ENCODE measurements at regions not wholly inside any gene's neighbourhood (a gene's known extent, or its start where the extent isn't known, plus 50 kb on each side); places are given as distances from the start of the nearest gene placed in this dataset.

GRCh38 chr9:103789686-103790085 lies 304.4 kb upstream of the SMC2 start:
- DNase-seq (ENCODE audit: low spot score) = no peak

GRCh38 chr9:103798620-103799019 lies 295.5 kb upstream of the SMC2 start:
- DNase-seq (ENCODE audit: low spot score) = no peak

GRCh38 chr9:103799959-103800358 lies 294.1 kb upstream of the SMC2 start:
- no peak for DNase-seq (ENCODE audit: low spot score)

GRCh38 chr9:103802068-103802467 lies 292.0 kb upstream of the SMC2 start:
- DNase-seq (ENCODE audit: low spot score) = no peak

GRCh38 chr9:103803245-103803644 lies 290.9 kb upstream of the SMC2 start:
- no peak for DNase-seq (ENCODE audit: low spot score)

- no peak for DNase-seq (ENCODE audit: low spot score)
These were observed 289.9 kb upstream of the SMC2 start for GRCh38 chr9:103804077-103804735.

GRCh38 chr9:103809745-103810144 lies 284.4 kb upstream of the SMC2 start:
- DNase-seq (ENCODE audit: low spot score) = no peak

GRCh38 chr9:103811462-103811861 lies 282.6 kb upstream of the SMC2 start:
- no peak for DNase-seq (ENCODE audit: low spot score)

GRCh38 chr9:103816146-103816545 lies 278.0 kb upstream of the SMC2 start:
- no peak for DNase-seq (ENCODE audit: low spot score)

- DNase-seq (ENCODE audit: low spot score) = no peak
These were observed 274.2 kb upstream of the SMC2 start for GRCh38 chr9:103819936-103820335.

GRCh38 chr9:103821115-103821514 lies 273.0 kb upstream of the SMC2 start:
- DNase-seq (ENCODE audit: low spot score) = no peak

GRCh38 chr9:103837940-103838339 lies 256.2 kb upstream of the SMC2 start:
- DNase-seq (ENCODE audit: low spot score) = no peak

GRCh38 chr9:103839197-103839596 lies 254.9 kb upstream of the SMC2 start:
- no peak for DNase-seq (ENCODE audit: low spot score)

GRCh38 chr9:103867886-103868285 lies 226.2 kb upstream of the SMC2 start:
- no peak for DNase-seq (ENCODE audit: low spot score)

- DNase-seq (ENCODE audit: low spot score) = no peak
These were observed 221.3 kb upstream of the SMC2 start for GRCh38 chr9:103872811-103873210.

GRCh38 chr9:103881419-103881818 lies 212.7 kb upstream of the SMC2 start:
- DNase-seq (ENCODE audit: low spot score) = no peak

GRCh38 chr9:103889989-103890388 lies 204.1 kb upstream of the SMC2 start:
- DNase-seq (ENCODE audit: low spot score) = no peak

- DNase-seq (ENCODE audit: low spot score) = no peak
These were observed 199.9 kb upstream of the SMC2 start for GRCh38 chr9:103894184-103894583.

GRCh38 chr9:103898550-103898949 lies 195.6 kb upstream of the SMC2 start:
- DNase-seq (ENCODE audit: low spot score) = no peak

- no peak for DNase-seq (ENCODE audit: low spot score)
These were observed 194.2 kb upstream of the SMC2 start for GRCh38 chr9:103899866-103900265.

- DNase-seq (ENCODE audit: low spot score) = no peak
These were observed 193.6 kb upstream of the SMC2 start for GRCh38 chr9:103900466-103900865.

GRCh38 chr9:103902263-103902662 lies 191.8 kb upstream of the SMC2 start:
- DNase-seq (ENCODE audit: low spot score) = no peak

- no peak for DNase-seq (ENCODE audit: low spot score)
These were observed 189.9 kb upstream of the SMC2 start for GRCh38 chr9:103904242-103904641.

GRCh38 chr9:103913899-103914298 lies 180.2 kb upstream of the SMC2 start:
- DNase-seq (ENCODE audit: low spot score) = no peak

All from left forelimb (tissue), 1 donor.